Neural crest cell (in vitro differentiated cells): ENCODE measurements at regions not wholly inside any gene's neighbourhood (a gene's known extent, or its start where the extent isn't known, plus 50 kb on each side); places are given as distances from the start of the nearest gene placed in this dataset.
A peak's percentile ranks its signal among the peaks of the same experiment; 100 is the strongest.

Experiments
- DNase-seq: peaks from one replicate; pipeline ENCODE4 v3.0.0; 2021; ENCODE audit warnings: low read depth, mixed read lengths, low spot score
- H3K27ac Mint-ChIP-seq: one replicate; pipeline ENCODE4 v1.8.0; 2021; ENCODE audit warnings: mild to moderate bottlenecking, mixed read lengths; ENCODE audit not compliant: unreplicated experiment
- H3K27me3 Mint-ChIP-seq: 2 replicates; pipeline ENCODE4 v1.8.0; 2021; ENCODE audit warnings: low read depth, mild to moderate bottlenecking, mixed read lengths
- H3K36me3 Mint-ChIP-seq: 2 replicates; pipeline ENCODE4 v1.8.0; 2021; ENCODE audit warnings: low read depth, mild to moderate bottlenecking, mixed read lengths
- H3K4me1 Mint-ChIP-seq: 2 replicates; pipeline ENCODE4 v1.8.0; 2021; ENCODE audit warnings: mixed read lengths
- H3K4me3 Mint-ChIP-seq: one replicate; pipeline ENCODE4 v1.8.0; 2021; ENCODE audit warnings: mild to moderate bottlenecking, mixed read lengths
- H3K9me3 Mint-ChIP-seq: 2 replicates; pipeline ENCODE4 v1.8.0; 2021; ENCODE audit warnings: mixed read lengths
- CTCF ChIP-seq: fragments of 200-600 bp; sonication (generic); conservative IDR thresholded peaks from 2 replicates; pipeline ENCODE4 v1.5.0; 2021; ENCODE audit warnings: antibody characterized with exemption, mild to moderate bottlenecking

DNA sequence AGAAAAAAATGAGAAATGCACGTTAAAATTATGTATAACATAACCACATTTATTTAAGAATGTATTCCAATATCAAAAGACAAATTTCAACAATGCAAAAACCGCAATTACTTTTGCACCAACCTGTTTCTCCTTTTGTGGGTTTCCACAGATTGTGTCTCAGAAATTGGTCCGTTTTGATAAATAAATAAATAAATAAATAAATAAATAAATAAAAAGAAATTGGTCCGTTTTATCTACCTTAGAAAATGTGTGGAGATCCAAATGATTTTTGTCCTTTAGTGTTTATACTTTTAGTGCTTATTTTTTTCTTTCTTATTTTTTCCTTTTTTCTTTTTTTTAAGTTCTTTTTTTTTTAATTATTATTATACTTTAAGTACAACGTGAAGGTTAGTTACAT lies 1682.2 kb upstream of the TMEFF2 start:
- TF ChIP-seq CTCF: no peak
- Mint-ChIP-seq H3K36me3 (peaks cover 1% of the 10 kb centered on the region), H3K27ac (no peak overlapping the region)

DNA sequence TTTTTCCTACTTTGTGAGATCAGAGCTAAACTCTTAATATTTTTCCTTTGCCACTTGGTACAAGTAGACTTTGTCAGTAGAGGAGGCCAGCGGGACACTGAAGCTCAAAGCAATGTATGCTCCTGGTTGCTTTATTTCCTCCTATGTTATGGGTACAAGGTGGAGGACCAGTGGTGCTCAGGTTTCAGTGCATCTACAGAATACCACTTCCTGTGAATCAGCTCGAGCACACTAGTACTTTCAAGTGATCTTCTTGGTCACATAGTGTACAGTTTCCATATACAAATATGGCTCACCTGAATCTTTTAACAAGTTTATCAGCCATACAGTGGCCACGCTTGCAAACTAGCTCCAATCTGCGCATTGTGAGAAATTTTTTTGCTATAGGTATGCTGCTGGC lies 1674.8 kb upstream of the TMEFF2 start:
- Mint-ChIP-seq H3K36me3 (no peaks in the 10 kb centered on the region), H3K4me1 (no peaks in the 10 kb centered on the region), H3K4me3 (no peak overlapping the region), H3K9me3 (peaks cover 2% of the 10 kb centered on the region), H3K27me3 (no peaks in the 10 kb centered on the region), H3K27ac (no peak overlapping the region)
- TF ChIP-seq CTCF: no peak
- no peak for DNase-seq

More for the DNA sequence above, 1682.2 kb upstream of the TMEFF2 start:
- H3K9me3 Mint-ChIP-seq: peaks cover 8% of the 10 kb centered on the region
- H3K27me3 Mint-ChIP-seq: no peaks in the 10 kb centered on the region
- H3K4me3 Mint-ChIP-seq: no peak overlapping the region
- DNase-seq: no peak
- no peaks in the 10 kb centered on the region for H3K4me1 Mint-ChIP-seq

- no peaks in the 10 kb centered on the region for H3K4me1 Mint-ChIP-seq
- DNase-seq: no peak
- H3K27me3 Mint-ChIP-seq: no peaks in the 10 kb centered on the region
- H3K36me3 Mint-ChIP-seq: no peaks in the 10 kb centered on the region
- no peak overlapping the region for H3K4me3 Mint-ChIP-seq
- H3K9me3 Mint-ChIP-seq: peaks cover 2% of the 10 kb centered on the region
- H3K27ac Mint-ChIP-seq: no peak overlapping the region
- no peak for TF ChIP-seq CTCF
Observed at GRCh38 chr2:193868833-193869232, 1674.1 kb upstream of the TMEFF2 start.

GRCh38 chr2:193868132-193868531 lies 1673.4 kb upstream of the TMEFF2 start:
- H3K4me1 Mint-ChIP-seq: no peaks in the 10 kb centered on the region
- H3K27ac Mint-ChIP-seq: no peak overlapping the region
- no peaks in the 10 kb centered on the region for H3K36me3 Mint-ChIP-seq
- no peaks in the 10 kb centered on the region for H3K9me3 Mint-ChIP-seq
- H3K27me3 Mint-ChIP-seq: no peaks in the 10 kb centered on the region
- no peak for DNase-seq
- no peak overlapping the region for H3K4me3 Mint-ChIP-seq
- TF ChIP-seq CTCF: no peak

GRCh38 chr2:193867454-193867853 lies 1672.7 kb upstream of the TMEFF2 start:
- no peaks in the 10 kb centered on the region for H3K4me1 Mint-ChIP-seq
- no peaks in the 10 kb centered on the region for H3K27me3 Mint-ChIP-seq
- no peak for TF ChIP-seq CTCF
- no peak overlapping the region for H3K27ac Mint-ChIP-seq
- H3K9me3 Mint-ChIP-seq: no peaks in the 10 kb centered on the region
- H3K4me3 Mint-ChIP-seq: no peak overlapping the region
- no peak for DNase-seq
- no peaks in the 10 kb centered on the region for H3K36me3 Mint-ChIP-seq

DNA sequence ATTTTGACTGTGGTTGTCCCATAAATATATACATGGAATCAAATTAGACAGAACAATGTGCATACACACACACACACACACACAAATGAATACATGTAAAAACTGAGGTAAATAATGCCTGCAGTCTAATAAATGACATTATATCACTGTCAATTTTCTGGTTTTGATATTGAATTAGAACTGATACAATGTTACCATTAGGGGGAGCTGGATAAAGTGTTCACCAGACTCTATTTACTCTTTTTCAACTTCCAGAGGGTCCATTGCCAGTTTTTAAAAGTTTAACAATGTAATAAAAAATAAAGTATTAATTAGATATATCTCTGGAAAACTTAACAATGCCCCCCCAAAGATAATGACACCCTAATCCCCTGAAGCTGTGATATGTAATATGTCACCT lies 1666.8 kb upstream of the TMEFF2 start:
- H3K9me3 Mint-ChIP-seq: no peaks in the 10 kb centered on the region

More for the DNA sequence above, 1666.8 kb upstream of the TMEFF2 start:
- Mint-ChIP-seq H3K36me3 (no peaks in the 10 kb centered on the region), H3K27ac (no peak overlapping the region), H3K4me1 (no peaks in the 10 kb centered on the region), H3K4me3 (no peak overlapping the region), H3K27me3 (no peaks in the 10 kb centered on the region)
- TF ChIP-seq CTCF: peak; percentile 33
- DNase-seq: no peak
